Stimulated activated CD8-positive, alpha-beta memory T cell treated with anti-CD3 and anti-CD28 coated beads, Interleukin-15, amount 100 ng/mL, for 1 hour (primary cell): ENCODE measurements at regions not wholly inside any gene's neighbourhood (a gene's known extent, or its start where the extent isn't known, plus 50 kb on each side); places are given as distances from the start of the nearest gene placed in this dataset.

ENCODE experiments used
- DNase-seq: peaks from one replicate; pipeline ENCODE4 v3.0.0-alpha.2; 2020; ENCODE audit warnings: low read depth

- DNase-seq: no peak
Measured at GRCh38 chr1:30479575-30479974, 243.8 kb downstream of the MATN1 start.

DNA sequence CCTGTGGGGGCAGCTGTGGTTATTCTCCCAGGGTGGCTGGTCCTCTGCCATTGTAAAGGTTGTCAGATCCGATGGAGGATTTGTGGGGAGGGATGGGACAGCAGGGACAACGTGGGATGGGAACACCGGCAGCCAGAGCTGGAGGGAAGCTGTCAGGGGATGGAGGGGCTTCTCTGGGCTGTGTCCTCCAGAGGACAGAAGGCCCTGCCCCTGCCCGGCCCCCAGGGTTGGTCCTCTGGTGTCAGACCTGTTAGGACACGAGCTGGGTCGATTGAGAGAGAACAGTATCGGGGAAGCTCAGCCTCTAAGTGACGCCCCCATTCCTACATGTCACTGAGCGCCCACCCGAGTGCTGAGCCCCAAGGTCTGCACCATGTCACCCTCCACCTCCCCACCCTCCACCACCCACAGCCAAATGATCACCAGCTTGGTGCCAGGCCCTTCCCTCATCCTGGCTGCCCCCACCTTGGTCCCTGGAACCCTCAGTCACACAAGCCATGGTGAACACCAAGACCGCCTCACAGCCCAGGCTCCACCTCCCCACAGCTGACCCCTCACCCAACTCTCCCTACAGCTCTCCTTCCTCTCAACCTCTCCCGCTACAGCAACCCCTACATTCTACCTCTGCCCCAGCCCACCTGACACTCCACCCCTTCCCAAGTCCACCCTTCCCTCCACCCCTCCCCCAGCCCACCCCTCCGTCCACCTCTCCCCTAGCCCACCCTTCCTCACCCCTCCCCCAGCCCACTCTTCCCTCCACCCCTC lies 244.4 kb downstream of the MATN1 start:
- DNase-seq: no peak

- DNase-seq: no peak
Measured at GRCh38 chr1:30478283-30478682, 245.1 kb downstream of the MATN1 start.

- no peak for DNase-seq
Measured at GRCh38 chr1:30477588-30477987, 245.8 kb downstream of the MATN1 start.

GRCh38 chr1:30476911-30477459 lies 246.4 kb downstream of the MATN1 start:
- no peak for DNase-seq

- no peak for DNase-seq
Measured at GRCh38 chr1:30476476-30476875, 246.9 kb downstream of the MATN1 start.

- no peak for DNase-seq
Measured at GRCh38 chr1:30475966-30476365, 247.4 kb downstream of the MATN1 start.

DNA sequence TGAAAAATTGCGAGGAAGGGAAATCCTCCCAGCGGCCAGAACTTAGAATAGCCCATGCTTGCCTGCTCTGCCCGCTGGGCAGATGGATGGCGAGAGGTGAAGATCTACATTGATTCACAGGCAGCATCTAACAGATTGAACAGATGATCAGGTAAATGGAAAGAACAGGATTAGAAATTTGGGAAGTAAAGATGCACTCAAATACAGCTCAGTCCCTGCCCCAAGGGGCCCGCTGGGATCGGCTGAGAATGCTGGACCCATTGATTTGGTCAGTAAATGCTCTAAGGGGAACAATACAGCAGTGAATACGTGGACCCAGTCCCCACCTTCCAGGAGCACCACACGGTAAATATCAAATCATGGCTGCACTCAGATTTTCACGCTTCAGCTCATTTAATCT lies 248.2 kb downstream of the MATN1 start:
- DNase-seq: no peak

DNA sequence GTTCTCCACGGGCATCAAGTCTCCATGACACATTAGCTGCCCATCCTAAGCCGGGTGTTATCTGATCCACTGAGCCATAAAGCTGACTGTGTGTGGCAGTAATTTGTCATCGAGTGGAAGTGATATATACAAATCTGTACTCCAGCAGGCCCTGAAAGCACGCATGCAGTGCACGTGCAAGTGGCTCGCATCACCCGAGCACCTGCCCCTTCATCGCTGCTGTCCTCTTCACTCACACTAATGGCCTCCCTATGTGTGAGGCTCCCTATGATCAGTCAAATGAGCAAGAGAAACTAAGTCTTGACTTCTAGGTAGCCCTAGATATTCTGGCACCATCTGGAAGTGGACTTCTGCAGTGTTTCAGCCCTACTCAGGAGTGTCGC lies 248.6 kb downstream of the MATN1 start:
- DNase-seq: no peak

DNA sequence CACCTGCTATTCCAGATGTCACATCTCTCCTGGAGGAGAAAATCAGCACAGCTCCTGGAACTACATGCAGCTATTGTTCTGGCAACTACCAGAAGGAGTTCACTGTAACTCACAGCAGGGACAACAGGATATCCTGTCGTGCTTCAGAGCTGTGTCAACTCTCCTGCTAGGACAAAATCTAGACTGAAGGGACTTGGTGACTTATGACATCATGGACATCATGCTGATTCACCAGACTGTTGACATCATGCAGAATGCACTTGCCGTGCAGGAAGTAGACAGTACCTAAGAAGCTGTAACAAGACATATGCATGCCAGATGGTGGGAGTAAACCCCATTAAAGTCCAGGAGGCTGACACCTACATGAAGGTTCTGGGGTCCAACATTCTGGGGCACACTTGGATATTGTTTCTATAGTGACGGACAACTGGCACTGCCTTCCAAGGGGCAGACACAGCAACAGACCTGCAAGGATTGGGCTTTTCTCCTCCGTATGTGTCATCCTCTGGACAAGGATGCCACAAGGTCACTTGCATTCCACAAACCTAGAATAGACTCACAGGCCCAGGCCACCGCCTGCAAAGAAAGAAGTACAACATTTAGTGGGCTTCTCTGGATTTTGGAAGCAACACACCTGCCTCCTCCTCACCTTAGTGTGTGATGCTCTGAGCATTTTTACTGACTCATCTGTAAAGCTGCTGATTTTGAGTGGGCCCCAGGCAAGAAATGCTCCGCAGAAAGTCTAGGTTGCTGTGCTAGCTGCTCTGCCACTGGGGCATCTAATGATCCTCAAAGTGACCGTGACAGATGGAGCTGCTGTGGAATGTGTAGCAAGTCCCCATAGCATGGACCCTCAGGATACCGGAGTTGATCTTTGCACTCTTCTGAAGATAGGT lies 249.2 kb downstream of the MATN1 start:
- DNase-seq: no peak

DNA sequence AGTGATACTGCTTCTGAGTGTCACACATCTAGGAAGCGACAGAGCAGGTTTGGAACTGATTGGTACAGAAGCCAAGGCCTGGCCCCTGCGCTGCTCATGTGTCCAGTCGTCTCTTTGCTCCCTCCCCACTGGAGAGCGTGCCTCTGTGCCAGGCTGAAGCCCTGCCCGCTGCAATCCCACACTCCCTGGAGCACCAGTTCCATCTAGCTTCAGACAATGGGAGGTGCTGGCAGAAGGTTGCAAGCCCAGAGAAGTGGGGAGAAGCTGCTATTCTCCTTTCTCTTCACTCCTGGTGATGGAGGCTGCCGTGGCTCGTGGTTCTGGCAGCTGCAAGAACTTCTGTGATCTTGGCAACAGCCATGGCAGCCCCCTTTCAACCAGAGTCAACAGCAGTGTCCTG lies 250.9 kb downstream of the MATN1 start:
- DNase-seq: no peak

- no peak for DNase-seq
Measured at GRCh38 chr1:30472009-30472408, 251.4 kb downstream of the MATN1 start.

DNA sequence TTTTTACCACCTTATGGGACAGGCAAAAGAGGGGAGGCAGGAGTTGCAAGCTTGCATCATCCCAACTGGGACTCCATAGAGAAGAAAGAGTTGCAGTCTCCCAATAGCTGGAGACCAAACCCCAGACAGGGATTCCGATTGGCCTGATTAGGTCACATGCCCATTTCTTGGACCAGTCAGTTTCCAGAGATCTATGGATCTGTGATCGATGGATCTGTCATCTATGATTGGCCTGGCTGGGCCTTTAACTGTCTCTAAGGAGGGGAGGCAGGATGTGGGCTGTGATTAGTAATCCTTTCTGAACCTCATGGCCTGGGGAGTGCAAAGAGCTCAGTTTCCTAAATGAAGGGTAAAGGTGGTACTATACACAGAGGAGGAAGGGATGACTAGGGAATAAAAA lies 252.1 kb downstream of the MATN1 start:
- no peak for DNase-seq

- DNase-seq: no peak
Measured at GRCh38 chr1:30469426-30469825, 254.0 kb downstream of the MATN1 start.

DNA sequence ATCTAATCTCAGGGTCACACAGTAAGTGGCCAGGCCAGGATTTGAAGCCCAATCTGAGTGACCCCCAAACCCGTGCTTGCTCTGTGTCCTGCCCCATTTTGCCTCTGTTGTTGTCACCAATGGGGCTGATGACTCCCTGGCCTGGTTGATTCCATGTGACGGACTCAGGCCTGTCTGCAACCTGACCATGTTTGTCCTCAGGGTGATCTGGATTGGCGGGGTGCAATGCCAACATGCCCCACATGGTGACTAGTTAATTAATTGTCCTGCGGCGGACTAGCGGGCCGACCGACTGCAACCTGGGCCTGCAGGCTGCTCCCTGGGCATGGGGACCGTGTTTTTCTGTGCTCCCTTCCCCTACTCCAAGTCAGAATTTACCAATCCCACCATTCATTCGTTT lies 256.3 kb downstream of the MATN1 start:
- DNase-seq: no peak

GRCh38 chr1:30466610-30467009 lies 256.8 kb downstream of the MATN1 start:
- no peak for DNase-seq

DNA sequence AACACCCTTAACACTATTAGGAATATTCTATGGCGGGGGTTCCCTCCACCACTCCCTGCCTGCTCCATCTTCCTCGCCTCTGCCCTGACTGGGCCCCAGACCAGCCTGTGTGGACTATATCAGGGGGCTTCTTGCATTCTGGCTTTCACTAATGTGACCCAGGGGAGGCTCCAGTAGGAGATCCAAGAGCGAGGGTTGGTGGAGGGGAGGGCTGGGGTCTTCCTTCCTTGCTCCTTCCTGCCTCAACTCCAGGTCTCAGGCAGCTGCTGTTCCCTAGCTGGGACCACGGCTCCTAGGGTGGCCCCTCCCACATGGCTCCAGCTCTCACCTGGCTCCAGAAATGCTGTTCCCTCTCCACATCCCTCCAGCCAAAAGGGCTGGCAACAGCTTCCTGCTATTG lies 257.4 kb downstream of the MATN1 start:
- no peak for DNase-seq

GRCh38 chr1:30465096-30465495 lies 258.3 kb downstream of the MATN1 start:
- no peak for DNase-seq

DNA sequence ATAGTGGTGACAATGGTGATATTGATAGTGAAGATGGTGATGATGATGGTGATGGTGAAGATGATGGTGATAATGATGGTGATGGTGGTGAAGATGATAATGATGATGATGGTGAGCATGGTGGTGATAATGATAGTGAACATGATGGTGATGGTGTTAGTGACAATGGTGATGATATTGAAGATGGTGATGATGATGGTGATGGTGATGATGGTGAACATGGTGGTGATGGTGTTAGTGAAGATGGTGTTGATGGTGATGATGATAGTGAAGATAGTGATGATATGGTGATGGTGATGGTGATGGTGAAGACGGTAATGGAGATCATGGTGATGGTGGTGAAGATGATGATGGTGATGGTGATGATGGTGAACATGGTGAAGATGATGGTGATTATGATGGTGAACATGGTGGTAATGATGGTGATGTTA lies 259.2 kb downstream of the MATN1 start:
- DNase-seq: no peak

GRCh38 chr1:30462826-30463425 lies 260.5 kb downstream of the MATN1 start:
- no peak for DNase-seq

DNA sequence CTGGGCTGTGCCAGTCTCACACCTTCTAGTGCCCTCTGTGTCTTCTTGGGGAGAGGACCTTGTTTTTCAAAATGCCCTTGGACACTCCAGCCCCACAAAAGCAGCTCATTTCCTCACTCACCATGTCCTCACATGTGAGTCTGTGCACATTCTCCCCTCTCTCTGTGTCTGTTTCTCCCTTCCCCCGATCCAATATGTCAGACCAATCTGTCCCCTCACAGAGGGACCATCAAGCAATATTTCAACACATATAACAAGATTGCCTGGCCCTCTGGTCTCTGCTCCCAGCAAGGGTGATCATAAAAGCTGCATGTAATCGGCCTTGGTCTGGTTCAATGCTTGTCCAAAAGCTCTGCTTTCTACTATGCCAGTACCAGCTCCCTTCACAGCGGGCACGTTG lies 261.2 kb downstream of the MATN1 start:
- no peak for DNase-seq

DNA sequence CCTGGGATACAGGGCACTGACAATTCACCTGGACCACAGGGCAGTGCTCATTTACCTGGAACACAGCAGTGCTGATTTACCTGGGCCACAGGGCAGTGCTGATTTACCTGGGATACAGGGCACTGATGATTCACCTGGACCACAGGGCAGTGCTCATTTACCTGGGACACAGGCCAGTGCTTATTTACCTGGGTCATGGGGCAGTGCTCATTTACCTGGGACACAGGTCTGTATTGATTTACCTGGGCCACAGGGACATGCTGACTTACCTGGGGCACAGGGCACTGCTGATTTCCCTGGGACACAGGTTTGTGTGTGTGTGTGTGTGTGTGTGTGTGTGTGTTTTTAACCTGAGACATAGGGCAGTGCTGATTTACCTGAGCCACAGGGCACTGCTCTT lies 261.7 kb downstream of the MATN1 start:
- no peak for DNase-seq

- no peak for DNase-seq
Measured at GRCh38 chr1:30460661-30461060, 262.7 kb downstream of the MATN1 start.
